ENCODE measurements at regions not wholly inside any gene's neighbourhood (a gene's known extent, or its start where the extent isn't known, plus 50 kb on each side); places are given as distances from the start of the nearest gene placed in this dataset.
"Not testable (repeated sequence)": the region's sequence is repeated elsewhere in the genome, so short reads cannot be mapped to it uniquely, and the experiment has no call there.

DNA sequence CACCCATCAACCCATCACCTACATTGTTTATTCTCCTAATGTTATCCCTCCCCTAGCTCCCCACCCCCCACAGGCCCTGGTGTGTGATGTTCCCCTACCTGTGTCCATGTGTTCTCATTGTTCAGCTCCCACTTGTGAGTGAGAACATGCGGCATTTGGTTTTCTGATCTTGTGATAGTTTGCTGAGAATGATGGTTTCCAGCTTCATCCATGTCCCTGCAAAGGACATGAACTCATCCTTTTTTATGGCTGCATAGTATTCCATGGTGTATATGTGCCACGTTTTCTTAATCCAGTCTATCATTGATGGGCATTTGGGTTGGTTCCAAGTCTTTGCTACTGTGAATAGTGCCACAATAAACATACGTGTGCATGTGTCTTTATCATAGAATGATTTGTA, 118.1 kb upstream of the IER5L start:
- TF ChIP-seq, protein P1, sequence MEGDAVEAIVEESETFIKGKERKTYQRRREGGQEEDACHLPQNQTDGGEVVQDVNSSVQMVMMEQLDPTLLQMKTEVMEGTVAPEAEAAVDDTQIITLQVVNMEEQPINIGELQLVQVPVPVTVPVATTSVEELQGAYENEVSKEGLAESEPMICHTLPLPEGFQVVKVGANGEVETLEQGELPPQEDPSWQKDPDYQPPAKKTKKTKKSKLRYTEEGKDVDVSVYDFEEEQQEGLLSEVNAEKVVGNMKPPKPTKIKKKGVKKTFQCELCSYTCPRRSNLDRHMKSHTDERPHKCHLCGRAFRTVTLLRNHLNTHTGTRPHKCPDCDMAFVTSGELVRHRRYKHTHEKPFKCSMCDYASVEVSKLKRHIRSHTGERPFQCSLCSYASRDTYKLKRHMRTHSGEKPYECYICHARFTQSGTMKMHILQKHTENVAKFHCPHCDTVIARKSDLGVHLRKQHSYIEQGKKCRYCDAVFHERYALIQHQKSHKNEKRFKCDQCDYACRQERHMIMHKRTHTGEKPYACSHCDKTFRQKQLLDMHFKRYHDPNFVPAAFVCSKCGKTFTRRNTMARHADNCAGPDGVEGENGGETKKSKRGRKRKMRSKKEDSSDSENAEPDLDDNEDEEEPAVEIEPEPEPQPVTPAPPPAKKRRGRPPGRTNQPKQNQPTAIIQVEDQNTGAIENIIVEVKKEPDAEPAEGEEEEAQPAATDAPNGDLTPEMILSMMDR (IDR thresholded peaks at IDR 0.05; ENCODE audit: low read depth, low read length), result not testable (repeated sequence)
- TF ChIP-seq EZH2phosphoT487 (IDR thresholded peaks at IDR 0.05; ENCODE audit: low read depth), result not testable (repeated sequence)
